ENCODE measurements at regions not wholly inside any gene's neighbourhood (a gene's known extent, or its start where the extent isn't known, plus 50 kb on each side); places are given as distances from the start of the nearest gene placed in this dataset.

DNA sequence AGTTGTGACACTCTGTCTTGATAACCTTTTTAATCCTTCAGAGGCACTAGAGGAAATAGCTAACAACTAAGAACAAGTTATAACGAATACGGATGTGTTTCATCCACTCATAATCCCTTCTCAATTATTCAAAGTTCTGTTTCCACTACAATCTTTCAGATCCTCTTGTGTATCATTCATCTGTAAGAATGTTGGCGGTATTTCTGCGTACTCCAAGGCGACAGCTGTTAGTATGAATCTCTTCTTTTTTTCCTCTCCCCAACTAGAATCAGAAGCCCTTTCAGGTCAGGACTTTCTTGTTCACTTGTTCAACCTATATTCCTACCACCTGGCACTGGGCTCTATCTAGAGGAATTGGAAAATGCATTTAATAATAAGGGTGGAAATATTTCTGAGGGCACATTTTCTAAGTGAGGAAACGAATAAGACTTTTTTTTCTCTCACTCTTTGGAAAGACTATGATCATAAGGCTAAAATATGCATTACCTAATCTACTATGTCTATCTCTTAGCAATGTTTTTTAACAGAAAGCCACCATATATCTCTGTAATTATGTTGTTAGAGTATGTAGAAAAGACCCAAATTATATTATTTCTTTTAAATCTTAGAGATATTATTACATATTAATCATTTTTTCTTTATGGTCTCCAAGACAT lies 492.9 kb downstream of the PCDH20 start:
- TF ChIP-seq, protein P1, sequence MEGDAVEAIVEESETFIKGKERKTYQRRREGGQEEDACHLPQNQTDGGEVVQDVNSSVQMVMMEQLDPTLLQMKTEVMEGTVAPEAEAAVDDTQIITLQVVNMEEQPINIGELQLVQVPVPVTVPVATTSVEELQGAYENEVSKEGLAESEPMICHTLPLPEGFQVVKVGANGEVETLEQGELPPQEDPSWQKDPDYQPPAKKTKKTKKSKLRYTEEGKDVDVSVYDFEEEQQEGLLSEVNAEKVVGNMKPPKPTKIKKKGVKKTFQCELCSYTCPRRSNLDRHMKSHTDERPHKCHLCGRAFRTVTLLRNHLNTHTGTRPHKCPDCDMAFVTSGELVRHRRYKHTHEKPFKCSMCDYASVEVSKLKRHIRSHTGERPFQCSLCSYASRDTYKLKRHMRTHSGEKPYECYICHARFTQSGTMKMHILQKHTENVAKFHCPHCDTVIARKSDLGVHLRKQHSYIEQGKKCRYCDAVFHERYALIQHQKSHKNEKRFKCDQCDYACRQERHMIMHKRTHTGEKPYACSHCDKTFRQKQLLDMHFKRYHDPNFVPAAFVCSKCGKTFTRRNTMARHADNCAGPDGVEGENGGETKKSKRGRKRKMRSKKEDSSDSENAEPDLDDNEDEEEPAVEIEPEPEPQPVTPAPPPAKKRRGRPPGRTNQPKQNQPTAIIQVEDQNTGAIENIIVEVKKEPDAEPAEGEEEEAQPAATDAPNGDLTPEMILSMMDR (IDR thresholded peaks at IDR 0.05; ENCODE audit: low read depth, low read length, poor library complexity, severe bottlenecking), result no peak
- TF ChIP-seq EZH2phosphoT487 (IDR thresholded peaks at IDR 0.05; ENCODE audit: borderline replicate concordance, low read length), result no peak

All from DOHH2 (cell line).